NCI-H2171 treated with DMSO at 0.1 percent for 48 hours (cell line): ENCODE measurements at regions not wholly inside any gene's neighbourhood (a gene's known extent, or its start where the extent isn't known, plus 50 kb on each side); places are given as distances from the start of the nearest gene placed in this dataset.

Source experiments
- DNase-seq: peaks from one replicate; lab custom pipeline; 2025; lab: John Stamatoyannopoulos, UW

DNA sequence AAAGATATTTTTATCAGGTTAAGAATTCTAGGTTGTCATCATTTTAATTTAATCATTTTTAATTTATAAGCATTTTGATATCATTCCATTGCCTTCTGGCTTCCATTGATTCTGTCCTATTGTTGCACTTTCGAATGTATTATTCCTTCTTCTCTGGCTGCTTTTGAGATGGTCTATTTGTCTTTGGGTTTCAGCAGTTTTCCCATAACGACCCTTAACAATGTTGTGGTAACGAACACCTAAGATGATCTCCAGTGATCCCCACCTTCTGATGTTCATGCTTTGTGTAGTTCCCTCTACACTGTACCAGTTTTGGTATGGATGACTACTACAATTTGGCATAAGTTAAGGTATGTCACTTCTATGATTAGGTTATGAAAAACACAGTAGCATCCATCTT lies 59.9 kb downstream of the MINAR1 start:
- DNase-seq: no peak

DNA sequence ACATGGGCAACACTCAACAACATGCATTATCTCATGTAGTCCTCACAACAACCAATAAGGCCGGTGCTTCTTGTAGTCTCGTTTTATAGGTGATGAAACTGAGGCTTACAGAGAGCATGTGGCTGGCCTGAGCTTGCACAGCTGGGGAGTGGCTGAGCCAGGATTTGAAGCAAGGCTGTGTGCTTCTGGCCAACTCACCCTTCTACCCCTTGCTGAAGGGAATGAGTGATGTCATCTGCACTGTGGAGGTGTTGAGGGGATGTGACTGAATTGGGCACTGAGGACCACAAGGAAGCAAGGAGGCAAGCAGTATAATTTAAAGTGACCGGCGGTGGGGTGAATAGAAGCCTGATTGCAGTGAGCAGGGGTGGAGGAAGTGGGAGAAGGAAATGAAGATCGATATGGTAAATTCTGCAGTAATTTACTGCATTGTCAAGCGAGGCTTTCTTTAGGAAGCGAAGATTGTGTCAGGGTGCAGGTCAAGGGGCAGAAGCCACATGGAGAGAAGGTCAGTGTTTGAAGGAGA lies 62.3 kb downstream of the MINAR1 start:
- DNase-seq: no peak

DNA sequence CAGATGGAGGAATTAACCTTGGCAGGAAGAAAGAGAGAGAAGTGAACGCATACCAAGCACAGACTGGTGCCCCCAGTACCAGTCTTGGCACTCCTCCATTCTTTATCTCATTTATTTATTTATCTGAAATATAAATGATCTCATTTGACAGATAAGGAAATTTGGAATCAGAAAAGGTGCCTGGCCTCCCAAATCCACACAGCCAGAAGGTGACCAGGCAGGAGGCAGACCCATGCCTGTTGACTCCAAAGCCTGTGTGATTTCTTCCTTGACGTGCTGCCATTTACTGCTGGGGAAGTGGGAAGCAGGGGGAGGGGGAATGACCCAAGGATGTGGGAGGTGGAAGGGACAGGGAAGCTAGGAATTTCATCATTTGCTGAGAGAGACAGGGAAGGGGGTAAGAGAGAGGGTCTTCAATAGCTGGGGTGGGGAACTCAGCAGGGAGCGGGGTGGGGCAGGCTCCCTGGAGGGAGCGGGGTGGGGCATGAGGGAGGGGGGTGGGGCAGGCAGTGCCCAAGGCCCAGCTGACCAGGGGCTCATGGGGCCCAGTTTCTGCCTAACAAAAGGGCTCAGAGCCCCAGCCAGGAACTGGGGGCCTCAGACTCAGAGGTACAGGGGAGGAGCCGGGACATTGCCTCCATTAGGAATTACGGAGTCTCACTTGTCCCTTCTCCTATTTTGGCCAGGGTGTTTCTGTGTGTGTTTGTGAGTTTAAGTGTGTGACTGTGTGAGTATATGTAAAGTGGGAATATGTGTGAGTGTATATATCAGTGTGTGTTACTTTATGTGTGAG lies 63.0 kb downstream of the MINAR1 start:
- DNase-seq: no peak

DNA sequence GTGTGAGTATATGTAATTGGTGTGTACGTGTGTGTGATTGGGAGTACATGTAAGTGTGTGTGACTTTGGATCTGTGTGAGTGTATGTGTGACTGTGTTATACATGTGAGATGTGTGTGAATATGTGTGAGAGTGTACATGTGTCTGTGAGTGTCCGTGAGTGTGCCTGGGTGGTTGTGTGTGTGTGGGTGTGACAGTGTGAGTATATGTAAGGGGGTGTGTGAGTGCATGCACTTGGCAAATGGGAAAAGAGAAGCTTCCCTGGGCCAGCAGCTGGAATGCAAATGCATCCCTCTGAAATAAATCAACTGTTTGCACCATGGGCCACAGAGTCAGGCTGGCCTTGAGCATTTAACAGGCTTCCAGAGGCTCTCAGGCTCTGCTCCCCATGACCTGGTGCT lies 63.6 kb downstream of the MINAR1 start:
- DNase-seq: no peak

DNA sequence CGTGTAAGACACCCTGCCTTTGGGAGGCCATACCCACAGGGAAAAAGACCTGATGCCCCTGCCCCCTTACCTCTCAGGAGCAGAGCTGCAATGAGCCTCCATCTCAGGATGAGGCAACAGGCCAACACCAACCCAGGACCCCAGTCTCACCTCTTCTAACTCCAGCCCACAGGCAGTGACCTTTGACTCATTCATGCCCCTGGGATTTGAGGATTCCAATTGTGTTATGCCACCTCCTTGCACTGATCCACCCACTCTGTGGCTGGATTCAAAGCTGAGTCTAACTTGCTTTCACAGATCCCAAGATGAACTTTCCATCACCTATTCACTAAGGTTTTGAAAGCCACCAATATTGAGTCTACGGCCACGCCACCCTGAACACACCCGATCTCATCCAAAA lies 64.7 kb downstream of the MINAR1 start:
- DNase-seq: no peak

DNA sequence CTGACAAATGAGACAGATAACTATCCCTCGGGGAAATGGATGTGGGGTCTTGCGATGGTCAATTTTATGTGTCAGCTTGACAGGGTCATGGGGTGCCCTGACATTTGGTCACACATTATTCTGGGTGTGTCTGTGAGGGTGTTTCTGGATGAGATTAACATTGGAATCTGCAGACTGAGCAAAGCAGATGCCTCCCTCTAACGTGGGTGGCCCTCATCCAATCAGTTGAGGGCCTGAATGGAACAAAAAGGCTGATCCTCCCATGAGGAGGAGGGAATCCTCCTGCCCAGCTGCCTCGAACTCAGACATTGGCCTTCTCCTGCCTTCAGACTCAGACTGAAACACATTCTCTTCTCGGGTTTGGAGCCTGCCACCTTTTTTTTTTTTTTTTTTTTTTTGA lies 69.0 kb downstream of the MINAR1 start:
- no peak for DNase-seq

DNA sequence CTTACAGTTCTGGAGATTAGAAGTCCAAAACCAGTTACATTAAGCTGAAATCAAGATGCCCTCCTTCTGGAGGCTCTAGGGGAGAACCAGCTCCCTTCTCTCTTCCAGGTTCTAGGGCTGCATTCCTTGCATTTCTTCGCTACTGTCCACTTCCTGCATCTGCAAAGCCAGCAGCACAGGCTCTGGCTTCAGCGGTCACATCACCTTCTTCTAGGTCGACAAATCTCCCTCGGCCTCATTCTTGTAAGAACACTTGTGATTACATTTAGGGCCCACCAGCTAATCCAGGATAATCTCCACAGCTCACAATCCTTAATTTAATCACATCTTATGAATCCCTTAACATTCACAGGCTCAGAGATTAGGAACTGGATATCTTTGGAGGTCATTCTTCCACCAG lies 73.8 kb downstream of the MINAR1 start:
- DNase-seq: no peak

DNA sequence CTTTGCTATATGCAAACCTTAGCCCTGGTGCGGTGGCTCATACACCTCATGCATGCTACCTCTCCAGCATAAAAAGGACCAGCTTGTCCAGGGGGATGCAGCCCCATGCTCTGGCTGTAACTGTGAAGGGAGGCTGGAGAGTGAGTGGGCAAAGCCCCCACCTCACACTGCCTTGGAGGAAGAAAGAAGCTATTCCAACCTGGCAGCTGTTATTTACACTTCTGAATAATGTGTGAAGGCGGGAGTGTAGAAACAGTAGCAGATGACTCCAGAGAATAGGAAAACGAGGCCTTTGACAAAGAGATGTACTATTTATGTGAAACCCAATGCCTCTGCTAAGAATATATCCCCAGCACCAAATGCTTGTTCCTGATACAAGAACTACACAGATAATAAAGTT lies 80.7 kb downstream of the MINAR1 start:
- peak; percentile 60 for DNase-seq

DNA sequence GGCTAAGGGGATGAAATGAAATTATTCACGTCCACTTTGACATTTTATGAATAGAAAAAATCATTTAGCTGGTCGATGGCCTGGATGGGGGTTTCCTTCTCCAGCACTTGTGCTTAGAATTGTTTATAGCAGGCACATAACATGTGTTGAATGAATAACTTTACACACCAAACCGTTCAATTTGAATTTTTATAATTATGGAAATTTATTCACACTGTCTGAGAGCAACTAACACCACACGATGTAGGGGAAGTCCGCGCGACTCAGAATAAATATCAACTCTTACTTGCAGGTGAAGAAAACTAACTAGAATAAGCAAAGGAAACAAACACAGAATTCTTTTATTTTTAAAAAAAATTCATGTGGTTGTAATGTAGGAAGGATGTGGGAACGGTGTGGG lies 81.3 kb downstream of the MINAR1 start:
- DNase-seq: no peak

DNA sequence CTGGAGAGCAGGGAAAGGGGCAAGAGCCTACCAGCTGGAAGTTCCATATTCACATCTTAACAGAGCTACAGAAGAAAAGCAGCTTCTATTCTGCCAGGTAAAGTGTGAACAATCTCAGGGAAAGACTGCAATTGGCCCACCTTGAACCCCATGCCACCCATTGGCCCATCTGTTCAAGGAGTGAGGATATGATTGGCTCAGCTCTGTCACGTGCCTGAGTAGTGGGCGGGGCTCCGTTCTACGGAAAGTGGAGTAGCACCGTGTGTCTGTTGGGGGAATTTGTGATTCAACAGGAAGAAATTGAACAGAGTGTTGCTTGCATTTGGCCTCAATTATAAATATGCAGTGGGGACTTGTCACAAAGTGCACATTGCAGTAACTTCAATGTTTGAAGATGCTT lies 81.8 kb downstream of the MINAR1 start:
- DNase-seq: no peak

DNA sequence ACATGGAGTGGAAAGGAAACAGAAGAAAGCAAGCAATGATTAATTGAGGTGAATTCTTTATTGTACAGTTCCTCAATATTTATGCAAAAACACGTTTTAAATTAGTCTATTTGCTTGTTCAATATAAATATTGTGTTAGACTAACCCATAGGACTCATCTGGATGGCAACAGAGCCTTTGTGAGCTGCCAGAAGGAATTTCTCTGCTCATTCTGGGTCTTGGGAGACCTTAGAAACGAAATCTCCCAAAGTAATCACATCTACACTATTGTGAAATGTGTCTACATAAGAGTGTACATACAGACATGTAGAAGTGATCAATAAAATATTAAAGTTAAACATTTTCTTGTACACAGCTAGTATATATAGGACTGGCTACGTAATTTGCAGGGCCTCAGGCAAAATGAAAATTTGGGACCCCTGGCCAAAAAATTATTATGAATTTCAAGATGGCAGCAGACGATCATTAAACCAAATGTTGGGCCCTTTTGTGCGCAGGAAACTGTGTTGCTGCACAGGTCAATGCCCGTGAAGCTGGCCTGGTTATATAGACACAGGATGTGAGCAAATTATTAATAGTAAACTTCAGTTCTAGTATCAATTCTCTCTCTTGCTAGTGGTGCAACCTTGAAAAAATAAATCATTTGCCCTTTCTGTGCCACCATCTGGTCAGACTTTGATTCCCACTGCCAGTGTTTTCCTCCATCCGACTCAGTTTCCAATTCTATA lies 83.3 kb downstream of the MINAR1 start:
- no peak for DNase-seq

DNA sequence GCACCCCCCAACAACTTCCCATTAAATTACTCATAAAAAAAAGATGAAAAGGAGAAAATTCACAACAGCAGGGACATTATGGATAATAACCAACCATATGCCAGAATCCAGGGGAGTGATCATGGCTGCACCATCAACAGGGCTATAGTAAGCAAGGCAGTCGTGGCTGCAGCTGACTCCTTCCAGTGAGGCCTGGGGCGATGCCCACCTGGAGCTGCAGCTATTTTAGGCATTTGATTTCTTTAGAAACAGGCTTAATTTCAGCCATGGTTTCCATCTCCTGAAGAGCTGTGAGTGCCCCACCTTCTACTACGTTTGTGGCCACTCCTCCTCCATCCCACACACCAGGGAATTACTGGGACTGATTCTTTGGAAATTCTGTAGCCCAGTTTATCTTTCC lies 84.0 kb downstream of the MINAR1 start:
- no peak for DNase-seq

DNA sequence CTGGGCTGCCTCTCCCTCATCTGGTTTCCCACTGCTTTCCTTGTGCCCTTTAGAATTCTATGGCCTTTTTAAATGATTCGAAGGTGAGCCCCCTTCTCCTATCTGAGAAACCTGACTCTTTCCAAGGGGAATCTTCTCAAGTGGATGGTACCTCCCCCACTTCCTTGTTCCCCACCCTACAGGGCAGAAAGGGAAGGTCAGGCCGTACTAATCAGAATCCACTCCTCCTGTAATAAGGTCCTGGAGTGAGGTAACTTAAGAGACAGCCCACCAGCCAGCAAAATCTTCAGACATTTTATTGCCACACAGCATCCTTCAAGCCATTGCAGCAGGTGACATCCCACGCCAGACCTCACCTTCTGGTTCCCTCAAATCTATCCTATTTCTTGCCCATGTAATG lies 84.5 kb downstream of the MINAR1 start:
- DNase-seq: no peak

DNA sequence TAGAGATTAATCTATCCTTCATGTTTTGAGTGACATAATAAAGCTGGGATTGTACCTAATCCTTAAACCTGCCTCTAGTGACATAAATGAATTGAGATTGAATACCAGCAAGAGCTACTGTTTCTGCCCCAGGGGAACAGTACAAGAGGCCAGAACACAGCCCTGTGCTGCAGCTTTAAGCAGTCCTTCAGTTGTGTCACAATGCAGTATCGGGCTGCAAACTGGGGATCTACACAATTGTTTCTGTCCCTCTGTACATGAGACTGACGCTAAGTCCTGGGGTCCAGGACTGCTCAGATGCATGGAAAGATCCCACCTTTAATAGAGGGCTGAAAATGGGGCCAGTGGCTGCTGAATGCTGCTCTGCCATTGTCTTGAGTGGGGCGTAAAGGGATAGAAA lies 87.5 kb downstream of the MINAR1 start:
- DNase-seq: no peak

DNA sequence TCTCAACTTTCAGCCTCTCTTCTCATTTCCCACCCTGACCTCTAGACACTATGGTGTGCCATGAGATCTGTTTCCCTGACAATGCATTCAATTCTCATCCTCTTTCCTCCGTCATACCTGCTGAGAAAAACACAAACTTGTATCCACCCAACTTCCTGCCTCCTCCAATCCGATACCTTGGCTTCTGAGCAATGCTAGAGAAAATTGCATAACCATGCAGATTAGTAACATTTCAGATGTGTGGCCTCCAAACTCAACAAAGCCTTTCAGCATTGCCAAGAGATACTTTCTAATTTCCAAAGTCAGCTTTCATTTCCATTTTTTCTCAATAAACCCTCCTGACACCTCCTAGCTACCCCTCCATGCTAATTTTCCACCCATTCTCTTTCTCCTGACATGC lies 88.5 kb downstream of the MINAR1 start:
- no peak for DNase-seq

DNA sequence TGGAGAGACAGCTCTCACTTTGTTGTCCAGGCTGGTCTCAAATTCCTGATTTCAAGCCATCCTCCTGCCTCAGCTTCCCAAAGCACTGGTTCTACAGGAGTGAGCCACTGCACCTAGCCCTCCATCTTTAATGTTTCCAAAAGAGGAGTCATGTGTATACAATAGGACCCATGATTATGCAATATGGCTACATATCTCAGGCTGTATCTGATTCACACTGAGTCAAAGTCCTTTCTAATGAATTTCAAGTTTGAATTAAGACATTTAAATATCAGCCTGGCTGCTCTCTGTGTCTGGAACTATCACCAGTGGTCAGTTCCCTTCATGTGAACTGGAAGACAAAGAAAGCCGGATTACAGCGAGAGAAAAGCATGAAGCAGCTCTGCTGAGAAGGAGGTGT lies 90.5 kb downstream of the MINAR1 start:
- DNase-seq: no peak

DNA sequence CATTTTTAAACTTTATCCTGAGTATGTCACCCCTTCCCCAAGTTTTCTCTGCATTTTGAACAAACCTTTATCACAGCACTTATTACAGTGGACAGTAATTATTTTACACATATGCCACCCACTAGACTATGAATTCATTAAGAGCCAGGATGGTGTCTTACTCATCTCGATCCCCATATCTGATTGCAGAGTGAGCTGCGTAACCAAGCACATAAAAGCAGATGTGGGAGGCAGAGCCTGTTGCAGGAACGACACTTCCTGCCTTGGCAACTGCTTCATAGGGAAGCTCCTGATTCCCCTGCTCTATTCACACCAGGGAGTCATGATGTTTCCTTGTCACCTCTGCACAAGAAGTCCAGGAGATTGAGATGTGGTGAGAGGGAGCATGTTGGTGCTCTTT lies 91.1 kb downstream of the MINAR1 start:
- no peak for DNase-seq

DNA sequence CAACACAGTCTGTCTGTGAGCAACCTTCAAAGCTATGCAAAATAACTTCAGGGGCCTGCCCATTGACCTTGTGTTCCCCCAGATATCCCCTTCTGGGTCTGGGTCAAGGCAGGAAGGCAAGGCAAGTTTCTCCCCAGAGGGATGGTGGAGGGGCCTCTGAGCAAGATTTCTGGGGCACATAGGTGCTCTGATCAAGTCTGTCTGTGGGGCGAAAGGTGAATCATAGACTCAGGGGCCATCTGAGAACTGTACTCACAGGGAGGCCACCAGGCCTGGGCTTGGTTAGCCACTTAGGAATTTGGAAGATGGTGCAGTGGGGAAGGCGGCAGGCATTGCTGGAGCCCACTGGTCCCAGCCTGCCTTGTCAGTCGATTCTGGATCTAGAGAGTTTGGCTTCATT lies 92.4 kb downstream of the MINAR1 start:
- DNase-seq: no peak

DNA sequence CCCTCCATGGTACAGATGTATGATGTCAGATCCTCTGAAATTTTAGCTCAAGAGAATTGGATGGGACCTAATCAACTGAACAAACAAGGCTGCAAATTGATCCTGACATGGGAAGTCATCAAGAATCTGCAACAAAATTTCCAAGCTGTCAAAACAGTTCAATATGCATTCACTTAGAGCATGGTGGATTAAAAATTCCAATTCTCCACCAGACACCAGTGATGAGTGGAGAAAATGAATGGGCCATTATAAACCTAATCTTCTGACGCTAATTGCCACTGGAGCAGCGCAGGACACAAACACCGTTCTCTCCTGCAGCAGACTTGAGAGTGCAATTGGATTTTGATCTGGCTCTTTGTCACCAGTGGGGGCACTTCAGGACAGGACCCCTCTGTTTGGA lies 94.2 kb downstream of the MINAR1 start:
- DNase-seq: no peak

DNA sequence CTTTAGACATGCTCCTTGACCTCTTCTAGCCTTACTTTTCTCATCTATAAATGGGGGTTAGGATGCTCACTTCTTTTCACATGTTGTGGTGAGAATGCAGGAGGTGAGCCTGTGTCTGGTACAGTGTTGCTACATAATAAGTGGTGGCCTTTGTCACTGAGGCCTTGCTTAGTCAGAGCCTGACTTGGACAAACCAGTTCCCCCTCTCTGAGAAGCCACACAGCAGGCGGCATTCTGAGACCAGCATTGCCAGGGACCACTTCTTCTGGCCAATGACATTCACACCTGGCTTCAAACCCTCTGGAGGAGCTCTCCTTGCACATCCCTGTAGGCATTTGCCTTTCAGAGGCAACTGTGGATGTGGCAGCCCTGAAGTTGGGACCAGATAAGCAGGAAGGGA lies 95.7 kb downstream of the MINAR1 start:
- DNase-seq: no peak

DNA sequence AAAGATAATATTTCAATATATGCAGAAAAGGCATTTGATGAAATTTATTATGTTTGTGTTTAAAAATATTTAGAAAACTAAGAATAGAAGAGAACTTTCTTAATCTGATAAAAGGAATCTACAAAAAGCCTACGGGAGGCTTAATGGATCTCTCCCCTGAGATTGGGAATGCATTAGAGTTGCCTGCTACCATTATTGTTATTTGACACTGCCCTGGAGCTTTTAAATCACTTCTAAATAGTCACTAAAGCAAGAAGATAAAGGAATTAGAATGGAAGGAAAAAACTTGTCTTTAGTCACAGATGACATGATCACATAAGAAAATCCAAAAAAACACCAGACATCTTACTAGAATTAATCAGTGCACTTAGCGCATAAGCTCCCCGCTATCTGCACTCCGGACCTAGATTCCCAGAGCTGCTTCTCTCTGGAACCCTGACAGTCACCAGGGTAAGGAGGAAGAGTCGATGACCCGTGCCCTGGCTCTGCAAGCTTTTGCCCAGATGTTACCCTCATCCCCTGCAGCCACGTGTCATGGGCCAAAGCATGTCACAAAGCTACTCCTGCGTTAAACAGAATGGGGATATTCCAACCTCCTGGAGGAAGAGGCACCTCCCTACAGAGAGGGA lies 97.1 kb downstream of the MINAR1 start:
- peak; percentile 19 for DNase-seq

DNA sequence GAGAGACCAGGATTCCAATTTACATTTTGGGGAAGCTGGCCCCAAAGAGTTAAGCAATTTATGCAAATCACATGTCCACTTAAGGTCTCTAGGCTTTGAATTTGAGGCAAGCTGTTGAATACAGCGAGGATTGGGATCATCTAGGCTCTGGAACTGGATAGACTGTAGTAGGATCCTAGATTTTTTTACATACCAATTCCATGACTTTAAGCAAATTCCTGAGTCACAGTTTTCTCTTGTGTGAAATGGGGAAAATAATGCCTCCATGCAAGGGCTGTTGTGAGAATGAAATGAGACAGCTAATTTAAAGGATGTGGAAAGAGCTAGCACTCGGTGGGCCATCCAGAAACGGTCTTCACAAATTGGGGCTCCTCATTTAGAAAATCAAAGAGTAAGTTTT lies 103.4 kb downstream of the MINAR1 start:
- DNase-seq: no peak

DNA sequence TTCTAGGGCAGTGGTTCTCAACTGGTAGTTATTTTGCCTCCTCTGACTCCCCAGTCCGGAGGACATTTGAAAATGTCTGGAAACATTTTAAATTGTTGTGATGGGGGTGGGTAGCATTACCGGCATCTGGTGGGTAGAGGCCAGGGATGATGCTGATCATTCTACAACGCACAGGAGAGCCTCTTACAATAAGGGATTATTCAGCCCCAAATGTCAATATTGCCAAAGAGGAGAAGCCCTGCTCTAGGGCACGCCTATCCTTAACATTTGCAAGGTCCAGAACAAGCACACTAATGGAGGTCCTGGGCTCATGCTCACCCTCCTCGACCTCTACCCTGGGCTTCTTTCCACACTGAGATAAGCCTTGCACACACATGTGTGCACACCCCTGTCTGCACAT lies 106.4 kb downstream of the MINAR1 start:
- DNase-seq: no peak
